HepG2 (cell line): ENCODE measurements at regions not wholly inside any gene's neighbourhood (a gene's known extent, or its start where the extent isn't known, plus 50 kb on each side); places are given as distances from the start of the nearest gene placed in this dataset.

Source experiments
- ATAC-seq: fragments of 200-7000 bp; cut with Tn5 transposase; 3 replicates; pipeline ENCODE4 v1.9.1; 2020; ENCODE audit warnings: mild to moderate bottlenecking, moderate library complexity
- BruUV-seq: library from RNA; stranded (reverse); fragments of 400-500 nt; replicated peaks from 2 replicates; lab custom pipeline; 2021; lab: Mats Ljungman, UMichigan
- CTCF ChIA-PET: fragments of 300-600 bp; formaldehyde crosslinking; extraction: SDS; loops from one replicate; lab custom pipeline; 2021; ENCODE audit warnings: low total read pairs, inconsistent platforms, low intra/inter-chr PET ratio; lab: Yijun Ruan, JAX
- POLR2A ChIA-PET: fragments of 350-600 bp; sonication (Branson Sonifier 250); formaldehyde crosslinking; loops from one replicate; lab custom pipeline; 2020; ENCODE audit warnings: antibody characterized with exemption, inconsistent platforms; lab: Yijun Ruan, JAX
- DNase-seq: peaks from one replicate; pipeline ENCODE4 v3.0.0-alpha.2; 2015; ENCODE audit warnings: low spot score
- FAIRE-seq: peaks from 3 replicates; lab custom pipeline; 2011; peaks lifted over from hg19 to GRCh38; lab: Jason Lieb, UNC
- H2AFZ ChIP-seq: one replicate; pipeline ENCODE4 v1.6.1; 2011; ENCODE audit warnings: low read length, inconsistent platforms
- H3K27ac ChIP-seq: fragments of 300-600 bp; 3 replicates; pipeline ENCODE4 v1.8.0; 2011; ENCODE audit warnings: mixed run types, mild to moderate bottlenecking, mixed read lengths, low read length, inconsistent platforms; ENCODE audit not compliant: insufficient read depth; ENCODE audit errors: extremely low read length
- H3K27me3 ChIP-seq, 2 experiments: fragments of 200-600 bp in 1 of 2; 2 replicates in 1 of 2; 3 replicates in 1 of 2; pipeline versions ENCODE4 v1.6.0 to v1.8.0; 2011; ENCODE audit warnings: low read length in 2 of 2, mild to moderate bottlenecking in 2 of 2, moderate library complexity in 2 of 2, inconsistent platforms in 1 of 2; ENCODE audit not compliant: insufficient read depth in 2 of 2, control insufficient read depth in 1 of 2
- H3K36me3 ChIP-seq, 2 experiments: fragments of 200-600 bp in 1 of 2; replicated peaks in 1 of 2; 2 replicates in 1 of 2; 3 replicates in 1 of 2; pipeline versions ENCODE4 v1.5.1 to v1.8.0; 2011; ENCODE audit warnings: low read length in 2 of 2, inconsistent platforms in 1 of 2; ENCODE audit not compliant: insufficient read depth in 2 of 2, control insufficient read depth in 1 of 2
- H3K4me1 ChIP-seq: 2 replicates; pipeline ENCODE4 v1.5.1; 2012; ENCODE audit warnings: low read length, inconsistent platforms; ENCODE audit not compliant: insufficient read depth
- H3K4me2 ChIP-seq: 2 replicates; pipeline ENCODE4 v1.6.0; 2011; ENCODE audit warnings: low read depth, low read length, inconsistent platforms
- H3K4me3 ChIP-seq, 3 experiments: fragments of 200-600 bp in 1 of 3; sonication (generic), shearing (Covaris generic) in 1 of 3; replicated peaks in 1 of 3; 2 replicates each; pipeline ENCODE4 v1.5.1; 2011 to 2016; ENCODE audit warnings: low read length in 3 of 3, inconsistent platforms in 2 of 3, low read depth in 2 of 3, mild to moderate bottlenecking in 2 of 3, control low read depth in 1 of 3, mixed read lengths in 1 of 3; ENCODE audit not compliant: insufficient read depth in 1 of 3
- H3K79me2 ChIP-seq: one replicate; pipeline ENCODE4 v1.6.1; 2011; ENCODE audit warnings: low read length, inconsistent platforms; ENCODE audit not compliant: insufficient read depth
- H3K9ac ChIP-seq: 2 replicates; pipeline ENCODE4 v1.6.0; 2011; ENCODE audit warnings: mild to moderate bottlenecking, low read depth, low read length, inconsistent platforms; ENCODE audit not compliant: insufficient read depth
- H3K9me3 ChIP-seq: 2 replicates; pipeline ENCODE4 v1.5.1; 2012; ENCODE audit warnings: mild to moderate bottlenecking, low read length
- H4K20me1 ChIP-seq: 2 replicates; pipeline ENCODE4 v1.6.0; 2011; ENCODE audit warnings: inconsistent platforms, mild to moderate bottlenecking, low read length, moderate library complexity; ENCODE audit not compliant: insufficient read depth
- KDM4B ChIP-seq: sonication (generic); formaldehyde crosslinking; IDR thresholded peaks from 2 replicates; pipeline ENCODE4 v1.4.0; 2020; ENCODE audit warnings: missing genetic modification reagents
- LCORL ChIP-seq, 2 experiments: fragments of 450-650 bp in 1 of 2; sonication (generic) in 1 of 2; formaldehyde crosslinking in 1 of 2; IDR thresholded peaks; 2 replicates each; pipeline versions ENCODE4 v1.5.0 to v1.6.1; 2017 to 2020; ENCODE audit warnings: antibody characterized with exemption in 1 of 2, missing genetic modification reagents in 1 of 2
- MXI1 ChIP-seq: IDR thresholded peaks from 3 replicates; pipeline ENCODE4 v1.6.1; 2012; ENCODE audit warnings: low read depth, low read length, inconsistent platforms, borderline replicate concordance
- RARG ChIP-seq: sonication (generic); formaldehyde crosslinking; IDR thresholded peaks from 2 replicates; pipeline ENCODE4 v1.4.0; 2020; ENCODE audit warnings: low read depth, mild to moderate bottlenecking, missing genetic modification reagents
- SRF ChIP-seq: IDR thresholded peaks from 2 replicates; pipeline ENCODE4 v1.6.1; 2011; ENCODE audit warnings: mild to moderate bottlenecking, low read depth, low read length, moderate library complexity
- ZFAT ChIP-seq: sonication (generic); formaldehyde crosslinking; conservative IDR thresholded peaks from 2 replicates; pipeline ENCODE4 v1.8.1; 2023; ENCODE audit warnings: missing genetic modification reagents, inconsistent platforms
- ZFP82 ChIP-seq: sonication (generic); formaldehyde crosslinking; IDR thresholded peaks from 2 replicates; pipeline ENCODE4 v1.5.1; 2020; ENCODE audit warnings: mild to moderate bottlenecking, missing genetic modification reagents, borderline replicate concordance
- ZNF670 ChIP-seq: sonication (generic); formaldehyde crosslinking; IDR thresholded peaks from 2 replicates; pipeline ENCODE4 v1.8.0; 2022; ENCODE audit warnings: mild to moderate bottlenecking, missing genetic modification reagents, borderline replicate concordance
- WGBS: methylation state at CpG from one replicate; pipeline ENCODE4 v1.1.6; 2017; ENCODE audit warnings: low lambda C conversion rate; 5-methylcytosine and 5-hydroxymethylcytosine counted together
- in situ Hi-C: cut with HindIII; loops from 2 replicates; pipeline ENCODE4 v1.10.0; 2017; ENCODE audit warnings: low pct_unique_long_range_greater_than_20kb; ENCODE audit not compliant: extremely low pct_ligation_motif_present
- intact Hi-C: fragments of 100-400 bp; cut with micrococcal nuclease; formaldehyde crosslinking; loops from one replicate; pipeline ENCODE4 v1.10.0; 2022; ENCODE audit not compliant: unreplicated experiment
- TF ChIP-seq, protein P1 (sequence below): sonication (generic); formaldehyde crosslinking; IDR thresholded peaks from 2 replicates; pipeline ENCODE4 v1.4.0; 2020; ENCODE audit warnings: missing genetic modification reagents, borderline replicate concordance
- TF ChIP-seq, protein P2 (sequence below): sonication (generic); formaldehyde crosslinking; IDR thresholded peaks from 2 replicates; pipeline ENCODE4 v1.4.0; 2020; ENCODE audit warnings: missing genetic modification reagents
- TF ChIP-seq, protein P3 (sequence below): IDR thresholded peaks from 2 replicates; pipeline ENCODE4 v1.6.1; 2016; ENCODE audit warnings: low read depth
- TF ChIP-seq, protein P4 (sequence below): sonication (generic); formaldehyde crosslinking; IDR thresholded peaks from 2 replicates; pipeline ENCODE4 v1.8.0; 2022; ENCODE audit warnings: mild to moderate bottlenecking, missing genetic modification reagents, moderate library complexity

DNA sequence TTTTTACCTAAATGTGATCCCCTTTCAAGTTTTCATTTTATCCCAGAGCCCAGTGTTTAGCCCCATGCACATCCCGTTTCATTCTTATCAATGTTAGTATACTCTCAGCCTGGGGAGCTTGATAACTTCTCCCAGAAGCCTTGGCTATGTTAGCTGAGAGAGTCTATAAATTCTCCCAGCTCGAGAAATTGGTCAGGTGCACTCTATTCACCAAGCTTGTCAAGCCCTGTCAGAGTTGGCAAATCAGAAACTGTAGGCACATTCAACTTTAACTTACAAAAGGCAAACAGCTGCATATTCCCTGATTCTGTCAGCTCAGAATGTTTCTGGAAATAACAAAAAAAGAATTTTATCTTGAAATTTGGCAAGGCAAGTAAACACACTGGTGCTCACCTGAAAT lies 62.2 kb upstream of the IMPG1 start:
- Histone ChIP-seq H3K4me2 (no peak overlapping the region), H4K20me1 (no peaks in the 10 kb centered on the region), H3K27ac (no peak overlapping the region), H2AFZ (no peak overlapping the region), H3K4me1 (no peaks in the 10 kb centered on the region), H3K27me3 (no peaks in the 10 kb centered on the region), H3K79me2 (no peaks in the 10 kb centered on the region), H3K4me3 (no peak overlapping the region), H3K9me3 (no peaks in the 10 kb centered on the region), H3K9ac (no peak overlapping the region)
- no peak for FAIRE-seq
- POLR2A ChIA-PET = no interaction called here
- no TSS peak for BruUV-seq
- ATAC-seq = no peak
- intact Hi-C loops = no loop called here
- in situ Hi-C loops = no loop called here
- CTCF ChIA-PET = no interaction called here
- no peak for TF ChIP-seq KDM4B
- no peak for TF ChIP-seq RARG (CRISPR knock-in tag)
- TF ChIP-seq, all 625 proteins: peak for 0
- DNase-seq = no peak
- WGBS = 1% methylated on average over 2 of the region's 2 CpGs
- H3K36me3 ChIP-seq = no peaks in the 10 kb centered on the region

DNA sequence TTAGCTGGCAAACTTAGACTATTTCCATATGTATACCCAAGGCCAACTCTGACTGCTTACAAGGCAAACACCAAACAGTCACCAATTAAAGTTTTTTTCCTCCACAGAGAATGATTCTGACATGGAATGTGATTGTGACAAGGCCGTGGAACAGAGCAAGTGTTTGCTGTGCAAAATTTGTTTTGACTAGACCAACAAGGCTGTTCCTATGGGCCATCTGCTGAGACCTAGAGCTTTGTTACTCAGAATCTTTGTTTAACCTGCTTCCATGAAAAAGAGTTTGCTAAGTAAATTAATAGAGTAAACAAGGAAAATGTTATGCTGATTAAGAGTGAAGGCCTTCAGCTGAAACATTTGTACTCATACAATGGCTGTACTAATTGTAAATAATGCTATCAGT lies 51.6 kb upstream of the IMPG1 start:
- H3K27me3 ChIP-seq = no peaks in the 10 kb centered on the region
- H3K4me2 ChIP-seq = no peak overlapping the region
- WGBS = 0% methylated on average over 1 of the region's 1 CpG
- POLR2A ChIA-PET = no interaction called here
- DNase-seq (no peak), FAIRE-seq (no peak), ATAC-seq (peak; percentile 36; the same call in 2 of the 3 replicates)
- H2AFZ ChIP-seq = no peak overlapping the region
- H3K4me1 ChIP-seq = no peaks in the 10 kb centered on the region
- H3K9ac ChIP-seq = no peak overlapping the region
- CTCF ChIA-PET = no interaction called here
- no peak overlapping the region for H3K4me3 ChIP-seq
- no peaks in the 10 kb centered on the region for H4K20me1 ChIP-seq
- in situ Hi-C loops = no loop called here
- no peak overlapping the region for H3K27ac ChIP-seq
- no peaks in the 10 kb centered on the region; the same call in 1 of the 2 replicates for H3K9me3 ChIP-seq
- H3K36me3 ChIP-seq = no peaks in the 10 kb centered on the region
- intact Hi-C loops = no loop called here
- no peaks in the 10 kb centered on the region for H3K79me2 ChIP-seq
- BruUV-seq = no TSS peak
- TF ChIP-seq, protein P1, sequence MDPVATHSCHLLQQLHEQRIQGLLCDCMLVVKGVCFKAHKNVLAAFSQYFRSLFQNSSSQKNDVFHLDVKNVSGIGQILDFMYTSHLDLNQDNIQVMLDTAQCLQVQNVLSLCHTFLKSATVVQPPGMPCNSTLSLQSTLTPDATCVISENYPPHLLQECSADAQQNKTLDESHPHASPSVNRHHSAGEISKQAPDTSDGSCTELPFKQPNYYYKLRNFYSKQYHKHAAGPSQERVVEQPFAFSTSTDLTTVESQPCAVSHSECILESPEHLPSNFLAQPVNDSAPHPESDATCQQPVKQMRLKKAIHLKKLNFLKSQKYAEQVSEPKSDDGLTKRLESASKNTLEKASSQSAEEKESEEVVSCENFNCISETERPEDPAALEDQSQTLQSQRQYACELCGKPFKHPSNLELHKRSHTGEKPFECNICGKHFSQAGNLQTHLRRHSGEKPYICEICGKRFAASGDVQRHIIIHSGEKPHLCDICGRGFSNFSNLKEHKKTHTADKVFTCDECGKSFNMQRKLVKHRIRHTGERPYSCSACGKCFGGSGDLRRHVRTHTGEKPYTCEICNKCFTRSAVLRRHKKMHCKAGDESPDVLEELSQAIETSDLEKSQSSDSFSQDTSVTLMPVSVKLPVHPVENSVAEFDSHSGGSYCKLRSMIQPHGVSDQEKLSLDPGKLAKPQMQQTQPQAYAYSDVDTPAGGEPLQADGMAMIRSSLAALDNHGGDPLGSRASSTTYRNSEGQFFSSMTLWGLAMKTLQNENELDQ = no peak
- TF ChIP-seq SRF = no peak
- no peak for TF ChIP-seq ZFP82 (CRISPR knock-in tag)
- TF ChIP-seq, protein P2, sequence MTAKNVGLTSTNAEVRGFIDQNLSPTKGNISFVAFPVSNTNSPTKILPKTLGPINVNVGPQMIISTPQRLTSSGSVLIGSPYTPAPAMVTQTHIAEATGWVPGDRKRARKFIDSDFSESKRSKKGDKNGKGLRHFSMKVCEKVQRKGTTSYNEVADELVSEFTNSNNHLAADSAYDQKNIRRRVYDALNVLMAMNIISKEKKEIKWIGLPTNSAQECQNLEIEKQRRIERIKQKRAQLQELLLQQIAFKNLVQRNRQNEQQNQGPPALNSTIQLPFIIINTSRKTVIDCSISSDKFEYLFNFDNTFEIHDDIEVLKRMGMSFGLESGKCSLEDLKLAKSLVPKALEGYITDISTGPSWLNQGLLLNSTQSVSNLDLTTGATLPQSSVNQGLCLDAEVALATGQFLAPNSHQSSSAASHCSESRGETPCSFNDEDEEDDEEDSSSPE = no peak
- TF ChIP-seq MXI1 = no peak
- no peak for TF ChIP-seq ZNF670 (CRISPR knock-in tag)
- TF ChIP-seq, protein P3, sequence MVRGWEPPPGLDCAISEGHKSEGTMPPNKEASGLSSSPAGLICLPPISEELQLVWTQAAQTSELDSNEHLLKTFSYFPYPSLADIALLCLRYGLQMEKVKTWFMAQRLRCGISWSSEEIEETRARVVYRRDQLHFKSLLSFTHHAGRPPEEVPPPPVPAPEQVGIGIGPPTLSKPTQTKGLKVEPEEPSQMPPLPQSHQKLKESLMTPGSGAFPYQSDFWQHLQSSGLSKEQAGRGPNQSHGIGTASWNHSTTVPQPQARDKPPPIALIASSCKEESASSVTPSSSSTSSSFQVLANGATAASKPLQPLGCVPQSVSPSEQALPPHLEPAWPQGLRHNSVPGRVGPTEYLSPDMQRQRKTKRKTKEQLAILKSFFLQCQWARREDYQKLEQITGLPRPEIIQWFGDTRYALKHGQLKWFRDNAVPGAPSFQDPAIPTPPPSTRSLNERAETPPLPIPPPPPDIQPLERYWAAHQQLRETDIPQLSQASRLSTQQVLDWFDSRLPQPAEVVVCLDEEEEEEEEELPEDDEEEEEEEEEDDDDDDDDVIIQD = no peak
- TF ChIP-seq, protein P4, sequence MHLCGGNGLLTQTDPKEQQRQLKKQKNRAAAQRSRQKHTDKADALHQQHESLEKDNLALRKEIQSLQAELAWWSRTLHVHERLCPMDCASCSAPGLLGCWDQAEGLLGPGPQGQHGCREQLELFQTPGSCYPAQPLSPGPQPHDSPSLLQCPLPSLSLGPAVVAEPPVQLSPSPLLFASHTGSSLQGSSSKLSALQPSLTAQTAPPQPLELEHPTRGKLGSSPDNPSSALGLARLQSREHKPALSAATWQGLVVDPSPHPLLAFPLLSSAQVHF (CRISPR knock-in tag) = no peak
- no peak for TF ChIP-seq ZFAT
- TF ChIP-seq LCORL (IDR thresholded peaks at IDR 0.05) = no peak
- TF ChIP-seq LCORL (CRISPR knock-in tag; IDR thresholded peaks at IDR 0.05) = no peak
